ENCODE measurements at regions not wholly inside any gene's neighbourhood (a gene's known extent, or its start where the extent isn't known, plus 50 kb on each side); places are given as distances from the start of the nearest gene placed in this dataset.

DNA sequence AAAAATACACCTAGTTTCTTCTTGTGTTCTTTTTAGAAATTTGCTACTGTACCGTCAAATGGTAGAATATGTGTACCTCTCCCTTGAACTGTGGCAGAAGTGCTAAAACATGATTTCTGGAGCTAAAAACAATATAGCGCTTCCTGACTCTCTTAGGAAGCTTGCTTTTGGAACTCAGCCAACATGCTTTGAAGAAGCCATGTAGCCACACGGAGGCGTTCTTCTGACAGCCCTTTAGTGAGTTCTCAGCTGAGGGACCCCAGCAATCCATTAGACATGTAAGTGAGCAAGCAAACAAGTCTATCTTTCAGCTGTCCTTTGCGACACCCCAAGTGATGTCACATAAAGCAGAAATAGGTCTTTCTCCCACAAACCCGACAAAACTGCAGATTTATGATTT, 917.0 kb downstream of the CDH9 start:
- TF ChIP-seq POLR2AphosphoS5 (IDR thresholded peaks at IDR 0.05) = no peak
- TF ChIP-seq TAF1 (IDR thresholded peaks at IDR 0.05; ENCODE audit: low read depth) = no peak
- TF ChIP-seq EZH2 (IDR thresholded peaks at IDR 0.05; ENCODE audit: borderline replicate concordance, insufficient read depth, low read length, poor library complexity, severe bottlenecking) = no peak
- TF ChIP-seq, protein P1, sequence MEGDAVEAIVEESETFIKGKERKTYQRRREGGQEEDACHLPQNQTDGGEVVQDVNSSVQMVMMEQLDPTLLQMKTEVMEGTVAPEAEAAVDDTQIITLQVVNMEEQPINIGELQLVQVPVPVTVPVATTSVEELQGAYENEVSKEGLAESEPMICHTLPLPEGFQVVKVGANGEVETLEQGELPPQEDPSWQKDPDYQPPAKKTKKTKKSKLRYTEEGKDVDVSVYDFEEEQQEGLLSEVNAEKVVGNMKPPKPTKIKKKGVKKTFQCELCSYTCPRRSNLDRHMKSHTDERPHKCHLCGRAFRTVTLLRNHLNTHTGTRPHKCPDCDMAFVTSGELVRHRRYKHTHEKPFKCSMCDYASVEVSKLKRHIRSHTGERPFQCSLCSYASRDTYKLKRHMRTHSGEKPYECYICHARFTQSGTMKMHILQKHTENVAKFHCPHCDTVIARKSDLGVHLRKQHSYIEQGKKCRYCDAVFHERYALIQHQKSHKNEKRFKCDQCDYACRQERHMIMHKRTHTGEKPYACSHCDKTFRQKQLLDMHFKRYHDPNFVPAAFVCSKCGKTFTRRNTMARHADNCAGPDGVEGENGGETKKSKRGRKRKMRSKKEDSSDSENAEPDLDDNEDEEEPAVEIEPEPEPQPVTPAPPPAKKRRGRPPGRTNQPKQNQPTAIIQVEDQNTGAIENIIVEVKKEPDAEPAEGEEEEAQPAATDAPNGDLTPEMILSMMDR (IDR thresholded peaks at IDR 0.05; ENCODE audit: poor library complexity, severe bottlenecking) = no peak
- TF ChIP-seq SMC3 (conservative IDR thresholded peaks at IDR 0.05; ENCODE audit: poor library complexity) = no peak
